GM12878 (cell line): ENCODE measurements at regions not wholly inside any gene's neighbourhood (a gene's known extent, or its start where the extent isn't known, plus 50 kb on each side); places are given as distances from the start of the nearest gene placed in this dataset.

Experiments
- ATAC-seq: fragments of 200-7000 bp; cut with Tn5 transposase; 3 replicates; pipeline ENCODE4 v1.9.1; 2020; ENCODE audit warnings: mild to moderate bottlenecking, moderate library complexity
- BruUV-seq: library from RNA; stranded (reverse); fragments of 400-500 nt; replicated peaks from 2 replicates; lab custom pipeline; 2021; lab: Mats Ljungman, UMichigan
- CTCF ChIA-PET: fragments of 300-600 bp; sonication (Branson Sonifier 250); formaldehyde crosslinking; extraction: SDS; loops from one replicate; lab custom pipeline; 2021; ENCODE audit warnings: inconsistent platforms; lab: Yijun Ruan, JAX
- POLR2A ChIA-PET: fragments of 350-600 bp; formaldehyde crosslinking; extraction: SDS; loops from one replicate; lab custom pipeline; 2021; ENCODE audit warnings: inconsistent platforms; lab: Charles Lee
- RAD21 ChIA-PET: fragments of 300-600 bp; sonication (Branson Sonifier 250); formaldehyde crosslinking; loops from one replicate; lab custom pipeline; 2023; ENCODE audit warnings: antibody characterized with exemption; ENCODE audit not compliant: unreplicated experiment; lab: Charles Lee
- SMC1A ChIA-PET: fragments of 300-600 bp; sonication (Branson Sonifier 250); formaldehyde crosslinking; loops from one replicate; lab custom pipeline; 2023; ENCODE audit not compliant: unreplicated experiment, uncharacterized antibody; lab: Charles Lee
- DNase-seq: peaks from one replicate; pipeline ENCODE4 v3.0.0-alpha.2; 2011; ENCODE audit warnings: low read depth, low spot score
- FAIRE-seq: peaks from 3 replicates; lab custom pipeline; 2011; peaks lifted over from hg19 to GRCh38; lab: Jason Lieb, UNC
- H2AFZ ChIP-seq: 2 replicates; pipeline ENCODE4 v1.6.0; 2011; ENCODE audit warnings: low read depth, low read length, control low read depth; ENCODE audit not compliant: control insufficient read depth
- H3K27ac ChIP-seq: 2 replicates; pipeline ENCODE4 v1.5.1; 2011; ENCODE audit warnings: control low read depth; ENCODE audit not compliant: control insufficient read depth, insufficient read depth
- H3K27me3 ChIP-seq, 2 experiments: replicated peaks in 1 of 2; 2 replicates each; pipeline versions ENCODE4 v1.6.0 to v1.6.1; 2011; ENCODE audit warnings: low read length in 1 of 2; ENCODE audit not compliant: control insufficient read depth in 2 of 2, insufficient read depth in 2 of 2
- H3K36me3 ChIP-seq, 2 experiments: 2 replicates each; pipeline ENCODE4 v1.5.1; 2011; ENCODE audit warnings: low read length in 1 of 2; ENCODE audit not compliant: control insufficient read depth in 2 of 2, insufficient read depth in 2 of 2
- H3K4me1 ChIP-seq: 2 replicates; pipeline ENCODE4 v1.6.1; 2011; ENCODE audit warnings: mild to moderate bottlenecking, low read length, moderate library complexity, mixed read lengths; ENCODE audit not compliant: control insufficient read depth, insufficient read depth
- H3K4me2 ChIP-seq: 2 replicates; pipeline ENCODE4 v1.6.0; 2011; ENCODE audit warnings: control low read depth; ENCODE audit not compliant: control insufficient read depth, insufficient read depth
- H3K4me3 ChIP-seq: fragments of 200-600 bp; sonication (generic); 2 replicates; pipeline ENCODE4 v1.5.1; 2016
- H3K79me2 ChIP-seq: 2 replicates; pipeline ENCODE4 v1.6.0; 2011; ENCODE audit warnings: low read length; ENCODE audit not compliant: control insufficient read depth, insufficient read depth
- H3K9ac ChIP-seq: 2 replicates; pipeline ENCODE4 v1.8.0; 2011; ENCODE audit warnings: low read length, control low read depth, mixed read lengths; ENCODE audit not compliant: control insufficient read depth, insufficient read depth
- H3K9me3 ChIP-seq: replicated peaks from 3 replicates; pipeline ENCODE4 v1.5.1; 2011; ENCODE audit warnings: mild to moderate bottlenecking, low read length; ENCODE audit not compliant: control insufficient read depth, insufficient read depth
- H4K20me1 ChIP-seq: 2 replicates; pipeline ENCODE4 v1.6.0; 2011; ENCODE audit not compliant: control insufficient read depth, insufficient read depth
- BRCA1 ChIP-seq: IDR thresholded peaks from 2 replicates; pipeline ENCODE4 v1.6.1; 2011; ENCODE audit warnings: low read depth, low read length, improper control_type of control experiment
- CREB1 ChIP-seq: IDR thresholded peaks from 2 replicates; pipeline ENCODE4 v1.6.1; 2012; ENCODE audit warnings: low read depth, mild to moderate bottlenecking, inconsistent platforms
- PML ChIP-seq: IDR thresholded peaks from 2 replicates; pipeline ENCODE4 v1.6.1; 2012; ENCODE audit warnings: low read length, inconsistent platforms
- RAD21 ChIP-seq: IDR thresholded peaks from 2 replicates; pipeline ENCODE4 v1.6.1; 2011; ENCODE audit warnings: mild to moderate bottlenecking, low read depth, low read length, moderate library complexity; ENCODE audit not compliant: insufficient read depth
- SMARCA5 ChIP-seq: fragments of 450-650 bp; IDR thresholded peaks from 2 replicates; pipeline ENCODE4 v1.6.1; 2017; ENCODE audit warnings: mild to moderate bottlenecking
- SMC3 ChIP-seq: IDR thresholded peaks from 2 replicates; pipeline ENCODE4 v1.6.1; 2011; ENCODE audit warnings: low read length, improper control_type of control experiment, borderline replicate concordance
- ZNF384 ChIP-seq: IDR thresholded peaks from 2 replicates; pipeline ENCODE4 v1.6.1; 2012; ENCODE audit warnings: low read depth, mild to moderate bottlenecking, low read length, improper control_type of control experiment, borderline replicate concordance
- WGBS: methylation state at CpG from one replicate; pipeline ENCODE4 v1.1.6; 2016; ENCODE audit warnings: low lambda C conversion rate; ENCODE audit not compliant: insufficient replicate concordance, insufficient coverage; ENCODE audit errors: missing lambda C conversion rate; 5-methylcytosine and 5-hydroxymethylcytosine counted together
- in situ Hi-C: fragments of 300-500 bp; cut with MboI; formaldehyde crosslinking; loops from 9 replicates; pipeline ENCODE4 v1.14.3; 2018; ENCODE audit warnings: mixed read lengths
- intact Hi-C: fragments of 100-400 bp; cut with micrococcal nuclease; formaldehyde crosslinking; loops from one replicate; pipeline ENCODE4 v1.14.2; 2022; ENCODE audit not compliant: unreplicated experiment
- TF ChIP-seq, protein P1 (sequence below): fragments of 450-650 bp; formaldehyde crosslinking; IDR thresholded peaks from 2 replicates; pipeline ENCODE4 v1.4.0; 2022; ENCODE audit warnings: mild to moderate bottlenecking, moderate library complexity
- TF ChIP-seq, protein P2 (sequence below): IDR thresholded peaks from 2 replicates; pipeline ENCODE4 v1.6.1; 2011; ENCODE audit warnings: low read depth, mild to moderate bottlenecking, low read length, moderate library complexity, borderline replicate concordance; ENCODE audit errors: extremely low read depth
- TF ChIP-seq, protein P3 (sequence below): IDR thresholded peaks from 2 replicates; pipeline ENCODE4 v1.6.1; 2011; ENCODE audit warnings: low read depth, low read length, improper control_type of control experiment, borderline replicate concordance
- TF ChIP-seq, protein P4 (sequence below), 3 experiments: IDR thresholded peaks in 2 of 3; conservative IDR thresholded peaks in 1 of 3; 2 replicates each; pipeline ENCODE4 v1.5.1; 2011; ENCODE audit warnings: low read depth in 3 of 3, low read length in 3 of 3, mild to moderate bottlenecking in 3 of 3, control low read depth in 2 of 3, moderate library complexity in 2 of 3, inconsistent platforms in 1 of 3, mixed read lengths in 1 of 3; ENCODE audit not compliant: control insufficient read depth in 2 of 3, insufficient read depth in 1 of 3; ENCODE audit errors: extremely low read depth in 1 of 3

DNA sequence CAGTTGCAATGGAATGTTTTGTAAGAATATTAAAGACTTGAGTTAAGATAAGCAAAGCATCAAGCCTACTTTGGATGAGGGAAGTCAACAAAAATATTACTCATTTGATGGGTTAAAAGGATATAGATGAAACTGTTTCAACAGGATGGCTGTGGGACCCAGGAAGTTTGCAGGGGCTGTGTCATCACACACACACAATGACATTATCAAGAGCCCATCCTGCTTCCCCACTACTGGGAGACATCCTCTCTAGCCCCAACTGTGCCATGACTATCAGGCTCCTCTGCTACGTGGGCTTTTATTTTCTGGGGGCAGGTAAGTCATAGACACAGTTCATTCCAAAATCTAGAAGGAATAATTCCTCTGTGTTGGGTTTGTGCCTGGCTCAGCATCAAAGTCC is 78.8 kb upstream of the PRSS1 start (continued):
- TF ChIP-seq, protein P1, sequence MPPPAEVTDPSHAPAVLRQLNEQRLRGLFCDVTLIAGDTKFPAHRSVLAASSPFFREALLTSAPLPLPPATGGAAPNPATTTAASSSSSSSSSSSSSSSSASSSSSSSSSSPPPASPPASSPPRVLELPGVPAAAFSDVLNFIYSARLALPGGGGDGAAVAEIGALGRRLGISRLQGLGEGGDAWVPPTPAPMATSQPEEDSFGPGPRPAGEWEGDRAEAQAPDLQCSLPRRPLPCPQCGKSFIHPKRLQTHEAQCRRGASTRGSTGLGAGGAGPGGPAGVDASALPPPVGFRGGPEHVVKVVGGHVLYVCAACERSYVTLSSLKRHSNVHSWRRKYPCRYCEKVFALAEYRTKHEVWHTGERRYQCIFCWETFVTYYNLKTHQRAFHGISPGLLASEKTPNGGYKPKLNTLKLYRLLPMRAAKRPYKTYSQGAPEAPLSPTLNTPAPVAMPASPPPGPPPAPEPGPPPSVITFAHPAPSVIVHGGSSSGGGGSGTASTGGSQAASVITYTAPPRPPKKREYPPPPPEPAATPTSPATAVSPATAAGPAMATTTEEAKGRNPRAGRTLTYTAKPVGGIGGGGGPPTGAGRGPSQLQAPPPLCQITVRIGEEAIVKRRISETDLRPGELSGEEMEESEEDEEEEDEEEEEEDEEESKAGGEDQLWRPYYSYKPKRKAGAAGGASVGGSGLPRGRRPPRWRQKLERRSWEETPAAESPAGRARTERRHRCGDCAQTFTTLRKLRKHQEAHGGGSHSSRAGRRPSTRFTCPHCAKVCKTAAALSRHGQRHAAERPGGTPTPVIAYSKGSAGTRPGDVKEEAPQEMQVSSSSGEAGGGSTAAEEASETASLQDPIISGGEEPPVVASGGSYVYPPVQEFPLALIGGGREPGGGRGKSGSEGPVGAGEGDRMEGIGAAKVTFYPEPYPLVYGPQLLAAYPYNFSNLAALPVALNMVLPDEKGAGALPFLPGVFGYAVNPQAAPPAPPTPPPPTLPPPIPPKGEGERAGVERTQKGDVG, result no peak
- no peak for TF ChIP-seq PML
- TF ChIP-seq SMARCA5, result no peak
- TF ChIP-seq BRCA1, result no peak
- TF ChIP-seq CREB1, result no peak
- TF ChIP-seq, protein P2, sequence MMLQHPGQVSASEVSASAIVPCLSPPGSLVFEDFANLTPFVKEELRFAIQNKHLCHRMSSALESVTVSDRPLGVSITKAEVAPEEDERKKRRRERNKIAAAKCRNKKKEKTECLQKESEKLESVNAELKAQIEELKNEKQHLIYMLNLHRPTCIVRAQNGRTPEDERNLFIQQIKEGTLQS, result no peak
- no peak for TF ChIP-seq ZNF384

DNA sequence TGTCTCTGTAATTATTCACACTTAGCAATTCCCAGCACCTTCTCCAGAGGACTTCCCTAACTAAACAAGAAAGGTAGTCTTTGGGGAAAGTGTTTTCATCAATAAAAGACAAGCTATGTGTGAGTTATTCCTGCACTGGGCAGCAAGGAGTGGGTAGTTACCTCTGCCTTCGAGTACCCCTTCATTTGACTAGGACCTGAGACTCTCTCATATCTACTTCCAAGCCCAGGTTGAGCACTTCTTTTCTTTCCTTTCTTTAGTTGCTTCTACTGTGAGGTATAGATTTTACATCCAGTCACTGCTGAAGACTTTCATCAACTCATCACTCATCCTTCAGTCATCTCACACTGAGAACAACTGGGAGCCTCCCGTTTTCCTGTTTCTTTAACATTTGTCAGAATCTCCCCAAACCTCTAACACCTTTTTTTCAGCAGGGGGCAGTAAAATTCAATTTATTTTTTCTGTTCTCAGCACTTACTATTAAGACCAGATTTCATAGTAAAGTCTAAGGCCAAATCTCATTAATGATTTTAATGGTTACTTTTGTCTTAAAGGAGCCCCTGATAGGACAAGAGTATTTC is 80.1 kb upstream of the PRSS1 start:
- in situ Hi-C loops, result no loop called here
- DNase-seq (no peak), FAIRE-seq (peak; percentile 78), ATAC-seq (peak; percentile 78)
- no peaks in the 10 kb centered on the region for H3K27me3 ChIP-seq
- TF ChIP-seq RAD21 (peak; percentile 65), SMC3 (peak; percentile 69)
- TF ChIP-seq, protein P3, sequence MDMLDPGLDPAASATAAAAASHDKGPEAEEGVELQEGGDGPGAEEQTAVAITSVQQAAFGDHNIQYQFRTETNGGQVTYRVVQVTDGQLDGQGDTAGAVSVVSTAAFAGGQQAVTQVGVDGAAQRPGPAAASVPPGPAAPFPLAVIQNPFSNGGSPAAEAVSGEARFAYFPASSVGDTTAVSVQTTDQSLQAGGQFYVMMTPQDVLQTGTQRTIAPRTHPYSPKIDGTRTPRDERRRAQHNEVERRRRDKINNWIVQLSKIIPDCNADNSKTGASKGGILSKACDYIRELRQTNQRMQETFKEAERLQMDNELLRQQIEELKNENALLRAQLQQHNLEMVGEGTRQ, result no peak
- TF ChIP-seq, protein P4, sequence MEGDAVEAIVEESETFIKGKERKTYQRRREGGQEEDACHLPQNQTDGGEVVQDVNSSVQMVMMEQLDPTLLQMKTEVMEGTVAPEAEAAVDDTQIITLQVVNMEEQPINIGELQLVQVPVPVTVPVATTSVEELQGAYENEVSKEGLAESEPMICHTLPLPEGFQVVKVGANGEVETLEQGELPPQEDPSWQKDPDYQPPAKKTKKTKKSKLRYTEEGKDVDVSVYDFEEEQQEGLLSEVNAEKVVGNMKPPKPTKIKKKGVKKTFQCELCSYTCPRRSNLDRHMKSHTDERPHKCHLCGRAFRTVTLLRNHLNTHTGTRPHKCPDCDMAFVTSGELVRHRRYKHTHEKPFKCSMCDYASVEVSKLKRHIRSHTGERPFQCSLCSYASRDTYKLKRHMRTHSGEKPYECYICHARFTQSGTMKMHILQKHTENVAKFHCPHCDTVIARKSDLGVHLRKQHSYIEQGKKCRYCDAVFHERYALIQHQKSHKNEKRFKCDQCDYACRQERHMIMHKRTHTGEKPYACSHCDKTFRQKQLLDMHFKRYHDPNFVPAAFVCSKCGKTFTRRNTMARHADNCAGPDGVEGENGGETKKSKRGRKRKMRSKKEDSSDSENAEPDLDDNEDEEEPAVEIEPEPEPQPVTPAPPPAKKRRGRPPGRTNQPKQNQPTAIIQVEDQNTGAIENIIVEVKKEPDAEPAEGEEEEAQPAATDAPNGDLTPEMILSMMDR (IDR thresholded peaks at IDR 0.05 in 2 of 3, conservative IDR thresholded peaks at IDR 0.05 in 1 of 3; ENCODE audit: control insufficient read depth in 2 of 3, extremely low read depth in 1 of 3, insufficient read depth in 1 of 3, low read depth in 3 of 3, low read length in 3 of 3), result peak; percentile 35 to 51 (median 41); a peak in 4 of 6 replicates
- intact Hi-C loops, result loop anchor here (1.0 kb wide), 2 partner anchors 114 to 142 kb away; no protein-coding TSS in a partner anchor
- ChIA-PET CTCF (interaction anchor here (1.3 to 6.1 kb wide), 5 partner anchors 38 to 333 kb away, joined by 5 to 87 read pairs (median 11); no protein-coding TSS in a partner anchor), POLR2A (no interaction called here), SMC1A (interaction anchor here (0.7 to 3.1 kb wide), 4 partner anchors 10 to 144 kb away, joined by 3 to 14 read pairs (median 8); no protein-coding TSS in a partner anchor), RAD21 (interaction anchor here (1.0 to 3.0 kb wide), 5 partner anchors 44 to 143 kb away, joined by 3 to 29 read pairs (median 5); no protein-coding TSS in a partner anchor)
- 0% methylated on average over 2 of the region's 2 CpGs for WGBS
- H3K27ac ChIP-seq, result no peak overlapping the region
- no peak overlapping the region for H2AFZ ChIP-seq
- no peaks in the 10 kb centered on the region for H3K36me3 ChIP-seq
- no peaks in the 10 kb centered on the region for H3K9me3 ChIP-seq
- BruUV-seq, result no TSS peak
- H3K79me2 ChIP-seq, result no peaks in the 10 kb centered on the region
- H3K4me3 ChIP-seq, result no peak overlapping the region
- peaks cover 4% of the 10 kb centered on the region; the same call in 1 of the 2 replicates for H3K4me1 ChIP-seq
- no peaks in the 10 kb centered on the region for H4K20me1 ChIP-seq
- H3K4me2 ChIP-seq, result no peak overlapping the region
- H3K9ac ChIP-seq, result no peak overlapping the region
